ENCODE measurements at regions not wholly inside any gene's neighbourhood (a gene's known extent, or its start where the extent isn't known, plus 50 kb on each side); places are given as distances from the start of the nearest gene placed in this dataset.

GRCh38 chr12:91964501-91964900 is 181.1 kb downstream of the BTG1 start:
- no peak for DNase-seq

DNA sequence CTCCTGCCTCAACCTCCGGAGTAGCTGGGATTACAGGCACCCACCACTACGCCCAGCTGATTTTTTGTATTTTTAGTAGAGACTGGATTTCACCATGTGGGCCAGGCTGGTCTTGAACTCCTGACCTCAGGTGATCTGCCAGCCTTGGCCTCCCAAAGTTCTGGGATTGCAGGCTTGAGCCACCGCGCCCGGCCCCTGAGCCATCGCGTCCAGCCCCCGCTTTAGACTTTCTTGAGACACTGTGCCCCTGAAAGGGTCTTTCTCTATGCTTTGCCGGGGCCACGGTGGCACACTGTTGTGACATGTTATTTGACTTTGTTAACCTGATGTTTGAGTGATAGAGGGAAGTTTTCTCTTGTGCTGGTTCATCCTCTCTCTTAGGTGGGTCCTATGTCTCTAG is 186.4 kb downstream of the BTG1 start:
- no peak for DNase-seq

- DNase-seq: no peak
Measured at GRCh38 chr12:91958816-91959215, 186.8 kb downstream of the BTG1 start.

GRCh38 chr12:91954747-91955146 is 190.9 kb downstream of the BTG1 start:
- DNase-seq: no peak

DNA sequence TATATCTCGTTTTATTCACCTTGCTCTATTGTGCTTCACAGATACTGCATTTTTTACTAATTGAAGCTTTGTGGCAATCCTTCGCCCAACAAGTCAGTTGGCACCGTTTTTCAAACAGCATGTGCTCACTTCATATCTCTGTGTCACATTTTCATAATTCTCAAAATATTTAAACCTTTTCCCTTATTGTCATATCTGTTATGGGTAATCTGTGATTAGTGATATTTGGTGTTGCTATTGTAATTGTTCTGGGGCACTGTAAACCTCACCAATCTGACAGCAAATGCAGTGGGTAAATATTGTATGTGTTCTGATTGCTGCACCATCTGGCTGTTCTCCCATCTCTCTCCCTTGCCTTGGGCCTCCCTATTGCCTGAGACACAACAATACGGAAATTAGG is 191.3 kb downstream of the BTG1 start:
- DNase-seq: no peak

GRCh38 chr12:91952916-91953315 is 192.7 kb downstream of the BTG1 start:
- no peak for DNase-seq

GRCh38 chr12:91951571-91951970 is 194.1 kb downstream of the BTG1 start:
- no peak for DNase-seq

- DNase-seq: no peak
Measured at GRCh38 chr12:91948504-91948903, 197.1 kb downstream of the BTG1 start.

DNA sequence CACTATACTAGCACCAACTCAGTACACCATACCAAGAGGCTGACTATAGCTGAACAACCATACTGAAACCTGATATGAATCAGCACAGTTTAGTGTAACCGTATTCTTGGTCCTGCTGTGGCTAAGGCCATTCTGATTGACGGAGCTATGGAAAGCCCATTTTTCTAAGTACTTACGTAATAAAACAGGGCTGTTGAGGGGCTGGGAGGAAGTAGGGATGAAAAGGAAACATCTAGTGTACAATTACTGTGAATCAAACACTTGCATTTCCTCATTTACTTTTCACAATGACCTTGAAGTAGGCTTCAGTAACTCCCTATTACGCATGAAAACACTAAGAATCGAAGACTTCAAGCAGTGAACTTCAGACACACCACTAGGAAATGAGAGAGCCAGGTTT is 198.2 kb downstream of the BTG1 start:
- no peak for DNase-seq

GRCh38 chr12:91944637-91945036 is 201.0 kb downstream of the BTG1 start:
- DNase-seq: no peak

DNA sequence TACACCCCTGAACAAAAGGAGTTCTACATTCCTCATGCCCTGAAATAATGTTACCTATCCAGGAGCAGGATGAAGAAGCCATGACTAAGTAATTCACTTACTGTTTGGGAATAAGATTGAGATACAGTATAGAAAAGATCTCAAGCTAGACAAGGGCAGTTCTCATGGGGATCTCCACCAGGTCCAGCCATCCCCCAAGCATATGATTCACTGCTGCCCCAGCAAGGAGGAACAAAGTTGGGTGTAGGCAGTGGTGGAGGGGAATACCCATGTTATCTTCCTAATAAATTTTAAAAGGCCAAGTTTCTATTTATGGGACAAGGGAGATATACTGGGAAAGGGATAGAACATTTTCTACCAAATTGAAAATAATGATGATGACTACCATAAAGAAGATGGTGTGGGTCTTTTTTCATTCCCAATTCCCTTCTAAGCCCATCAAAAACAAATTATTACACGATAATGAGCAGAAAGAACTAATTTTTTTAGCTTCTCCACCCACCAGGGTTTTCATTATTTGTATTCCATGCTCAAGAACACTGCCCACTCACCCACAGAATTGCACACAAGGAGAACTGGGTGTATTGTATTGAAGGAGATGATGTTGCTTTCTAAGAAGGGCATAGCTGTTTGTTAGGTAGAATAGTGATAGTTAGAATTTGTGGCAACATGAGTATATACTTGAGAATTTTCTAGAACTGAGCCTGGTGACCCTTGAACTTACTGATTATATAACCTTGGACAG is 204.6 kb downstream of the BTG1 start:
- no peak for DNase-seq

GRCh38 chr12:91940322-91940721 is 205.3 kb downstream of the BTG1 start:
- DNase-seq: no peak

DNA sequence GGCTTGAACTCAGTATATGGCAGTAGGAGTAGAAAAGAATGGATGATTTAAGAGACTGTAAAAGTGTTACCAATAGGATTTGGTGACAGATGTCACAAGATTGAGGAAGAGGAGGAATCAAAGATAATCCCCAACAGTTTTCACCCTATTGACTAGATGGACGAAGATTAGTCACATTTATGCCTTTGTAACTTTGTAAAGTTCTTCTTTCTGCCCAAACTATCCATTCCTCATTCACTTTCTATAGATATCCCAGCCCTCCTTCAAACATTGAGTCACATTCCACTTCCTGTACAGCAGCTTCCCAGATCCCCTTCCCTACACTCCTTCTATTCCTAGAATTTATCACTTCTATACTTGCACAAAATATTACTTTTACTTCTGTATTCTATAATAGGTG is 207.9 kb downstream of the BTG1 start:
- no peak for DNase-seq

- no peak for DNase-seq
Measured at GRCh38 chr12:91937009-91937408, 208.6 kb downstream of the BTG1 start.

DNA sequence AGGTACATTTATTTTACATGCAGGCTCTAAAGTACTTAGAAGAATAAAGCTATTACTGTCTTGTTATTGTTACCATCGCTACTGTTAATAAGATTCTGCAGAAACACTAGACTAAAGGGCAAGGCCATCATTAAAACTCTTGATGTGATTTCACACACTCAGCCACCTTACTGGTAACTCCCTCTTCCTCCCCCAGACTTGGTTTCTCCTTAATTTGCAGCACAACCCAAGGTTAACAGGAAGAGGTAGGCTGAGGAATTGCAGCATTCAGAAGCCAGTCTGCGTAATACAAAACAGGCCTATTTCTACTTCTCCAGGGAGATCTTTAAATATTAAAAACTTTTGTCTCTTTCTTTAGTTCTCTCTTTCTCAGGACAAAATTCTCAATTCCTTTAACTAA is 210.3 kb downstream of the BTG1 start:
- DNase-seq: no peak

GRCh38 chr12:91931111-91931510 is 214.5 kb downstream of the BTG1 start:
- no peak for DNase-seq

DNA sequence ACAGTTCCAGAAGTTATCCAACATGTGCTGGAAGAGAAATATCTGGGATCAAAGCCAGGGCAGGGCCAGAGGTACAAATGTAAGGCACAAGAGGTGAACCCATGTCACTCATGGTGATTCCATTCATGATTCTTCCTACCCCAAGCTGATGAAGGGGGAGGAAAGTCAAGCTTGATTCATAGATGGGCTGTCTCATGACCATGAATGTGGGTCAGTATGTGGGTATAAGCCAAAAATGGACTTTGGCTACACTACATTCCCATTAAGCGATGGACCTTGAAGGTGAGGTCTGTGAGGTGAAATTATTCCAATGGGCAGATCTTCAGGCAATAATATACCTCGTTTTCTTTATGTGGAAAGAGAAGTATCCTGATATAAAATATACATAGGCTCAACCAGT is 217.1 kb downstream of the BTG1 start:
- no peak for DNase-seq

- DNase-seq: no peak
Measured at GRCh38 chr12:91926848-91927247, 218.8 kb downstream of the BTG1 start.

DNA sequence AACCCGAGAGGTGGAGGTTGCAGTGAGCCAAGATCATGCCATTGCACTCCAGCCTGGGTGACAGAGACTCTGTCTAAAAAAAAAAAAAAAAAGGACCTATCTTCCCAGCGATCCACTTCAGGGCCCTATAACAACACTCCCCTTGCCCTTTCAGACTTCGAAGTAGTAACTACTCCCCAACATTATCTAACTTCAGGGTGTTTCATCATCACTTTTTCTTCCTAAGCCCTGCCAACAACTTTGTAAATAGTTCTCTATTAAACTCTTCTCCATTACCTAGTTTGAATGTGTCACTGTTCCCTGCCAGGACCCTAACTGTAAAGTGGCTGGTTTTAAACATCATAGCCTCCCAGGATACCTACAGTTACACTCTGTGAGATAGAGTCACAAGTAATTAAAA is 220.8 kb downstream of the BTG1 start:
- DNase-seq: no peak

DNA sequence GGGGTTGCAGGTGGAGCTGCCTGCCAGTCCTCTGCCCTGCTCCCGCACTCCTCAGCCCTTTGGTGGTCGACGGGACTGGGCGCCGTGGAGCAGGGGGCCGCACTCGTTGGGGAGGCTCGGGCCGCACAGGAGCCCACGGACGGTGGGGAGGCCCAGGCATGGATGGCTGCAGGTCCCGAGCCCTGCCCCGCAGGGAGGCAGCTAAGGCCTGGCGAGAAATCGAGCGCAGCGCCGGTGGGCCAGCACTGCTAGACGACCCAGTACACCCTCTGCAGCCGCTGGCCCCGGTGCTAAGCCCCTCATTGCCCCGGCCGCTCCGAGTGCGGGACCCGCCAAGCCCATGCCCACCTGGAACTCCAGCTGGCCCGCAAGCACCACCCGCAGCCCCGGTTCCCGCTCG is 221.8 kb downstream of the BTG1 start:
- no peak for DNase-seq

DNA sequence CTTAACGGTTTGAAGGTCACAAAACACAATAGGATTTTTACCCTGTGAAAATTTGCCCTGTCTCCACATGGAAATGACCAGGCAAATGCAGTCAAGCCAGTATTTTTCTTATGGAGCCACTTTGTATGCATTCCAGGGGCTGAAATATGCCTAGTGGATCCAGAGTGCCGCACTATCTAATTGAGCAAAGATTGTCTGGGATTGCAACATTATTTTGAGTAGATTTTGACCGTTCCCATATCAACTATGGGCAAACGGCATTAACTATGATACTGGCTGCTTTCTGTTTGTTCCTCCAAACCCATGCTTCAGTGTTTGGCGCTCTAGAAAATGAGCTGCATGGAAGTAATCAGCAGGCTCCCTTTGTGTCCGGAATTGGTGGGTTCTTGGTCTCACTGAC is 223.0 kb downstream of the BTG1 start:
- no peak for DNase-seq

- no peak for DNase-seq
Measured at GRCh38 chr12:91922139-91922538, 223.5 kb downstream of the BTG1 start.

DNA sequence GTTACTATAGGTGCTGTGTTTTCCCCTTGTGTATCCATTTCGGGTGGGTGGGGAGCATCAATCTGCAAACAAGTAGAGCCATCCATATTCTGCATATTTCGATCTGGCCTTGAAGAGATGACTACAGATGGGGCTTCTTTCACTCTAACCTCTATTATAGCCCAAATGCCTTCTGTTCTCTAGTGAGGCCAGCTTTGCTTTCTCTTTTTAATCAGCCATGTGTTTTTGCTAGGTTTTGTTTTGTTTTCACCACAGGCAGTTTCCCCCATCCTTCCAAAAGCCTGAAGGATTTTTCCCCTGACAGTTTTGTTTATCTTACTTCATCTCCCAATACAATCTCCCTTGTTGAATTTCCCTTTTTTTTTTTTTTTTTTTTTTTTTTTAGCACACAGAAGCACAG is 224.1 kb downstream of the BTG1 start:
- no peak for DNase-seq

DNA sequence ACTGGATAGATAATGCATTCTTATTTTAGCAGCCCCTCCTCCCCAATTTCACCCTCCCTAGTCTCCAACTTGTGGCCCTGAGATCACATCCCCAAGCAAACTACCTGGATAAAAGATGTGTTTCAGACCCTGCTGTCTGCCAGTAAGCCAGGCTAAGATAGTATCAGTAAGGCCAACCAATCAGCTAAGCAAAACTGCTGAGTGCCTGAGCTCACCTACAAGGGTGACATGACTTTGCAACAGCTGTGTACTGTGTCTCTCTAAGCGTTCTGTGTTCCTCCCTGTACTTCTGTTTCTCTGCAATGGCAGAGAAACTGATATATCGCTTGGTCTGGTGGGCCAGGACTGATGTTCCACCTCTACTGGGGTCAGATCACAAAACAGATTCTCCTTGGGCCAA is 224.9 kb downstream of the BTG1 start:
- no peak for DNase-seq

GRCh38 chr12:91920276-91920675 is 225.4 kb downstream of the BTG1 start:
- DNase-seq: no peak
